ELR (cell line): ENCODE measurements at regions not wholly inside any gene's neighbourhood (a gene's known extent, or its start where the extent isn't known, plus 50 kb on each side); places are given as distances from the start of the nearest gene placed in this dataset.
"Not testable (repeated sequence)": the region's sequence is repeated elsewhere in the genome, so short reads cannot be mapped to it uniquely, and the experiment has no call there.

ENCODE experiments used
- DNase-seq: peaks from one replicate; pipeline ENCODE4 v3.0.0-alpha.2; 2015; ENCODE audit warnings: low read depth

- no peak for DNase-seq
Measured at GRCh38 chr2:187206071-187206470, 242.0 kb downstream of the CALCRL start.

- no peak for DNase-seq
Measured at GRCh38 chr2:187198136-187198535, 249.9 kb downstream of the CALCRL start.

DNA sequence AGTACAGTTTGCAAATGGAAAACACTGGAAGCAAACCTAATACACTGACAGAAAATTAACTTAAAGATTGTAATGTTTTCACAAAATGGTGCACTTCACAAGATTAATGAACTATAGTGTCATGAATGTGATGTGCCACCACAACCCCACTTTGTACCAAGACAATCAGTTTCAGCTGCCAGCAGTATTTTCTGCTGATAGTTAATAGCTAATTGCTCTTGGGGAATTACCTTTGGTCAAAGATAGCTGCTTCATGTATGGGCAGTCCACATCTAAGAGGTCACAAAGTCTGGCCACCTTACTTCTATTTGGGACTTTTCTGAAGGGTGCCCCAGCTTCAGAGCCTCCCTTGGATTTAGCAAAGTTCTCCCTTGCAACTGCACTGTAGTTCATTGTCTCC lies 254.0 kb downstream of the CALCRL start:
- DNase-seq = no peak

DNA sequence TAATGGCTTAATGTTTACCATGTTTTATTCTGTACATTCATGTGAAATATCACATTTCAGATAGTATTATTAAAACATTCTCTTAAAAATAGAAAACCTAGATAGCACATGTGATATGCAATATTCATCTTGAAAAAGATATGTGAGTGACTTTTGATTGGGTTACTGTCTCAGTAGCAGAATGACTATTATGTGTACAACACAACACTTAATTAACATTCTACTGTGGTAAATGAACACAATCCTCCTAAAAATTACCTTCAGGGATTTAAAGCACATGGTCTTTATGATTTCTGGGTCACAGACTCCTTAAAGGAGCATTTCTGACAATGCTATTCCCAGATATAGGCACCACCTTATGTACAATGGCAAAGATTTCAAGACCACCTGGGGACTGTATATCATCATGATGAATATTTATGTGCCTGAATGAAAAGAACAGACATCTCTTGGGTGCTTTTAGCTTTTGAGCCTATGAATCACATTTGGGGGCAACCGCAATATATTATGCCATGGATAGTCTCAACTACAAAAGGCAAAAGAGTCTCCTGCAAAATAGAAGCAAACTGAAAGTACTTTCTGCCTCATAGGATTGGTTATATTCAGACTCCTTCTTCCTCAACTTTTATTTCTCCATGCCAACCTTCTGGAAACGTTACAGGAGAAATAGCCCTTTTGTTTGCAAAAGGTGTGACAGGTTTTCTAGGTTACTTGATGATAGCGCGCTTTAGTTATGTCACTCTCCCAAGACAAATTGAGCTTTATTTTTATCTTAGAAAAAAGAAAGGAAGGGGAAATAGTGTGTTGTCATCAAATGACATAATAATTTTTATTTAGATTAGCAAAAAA lies 259.0 kb downstream of the CALCRL start:
- no peak for DNase-seq

GRCh38 chr2:187187519-187187918 lies 260.5 kb downstream of the CALCRL start:
- DNase-seq = no peak

DNA sequence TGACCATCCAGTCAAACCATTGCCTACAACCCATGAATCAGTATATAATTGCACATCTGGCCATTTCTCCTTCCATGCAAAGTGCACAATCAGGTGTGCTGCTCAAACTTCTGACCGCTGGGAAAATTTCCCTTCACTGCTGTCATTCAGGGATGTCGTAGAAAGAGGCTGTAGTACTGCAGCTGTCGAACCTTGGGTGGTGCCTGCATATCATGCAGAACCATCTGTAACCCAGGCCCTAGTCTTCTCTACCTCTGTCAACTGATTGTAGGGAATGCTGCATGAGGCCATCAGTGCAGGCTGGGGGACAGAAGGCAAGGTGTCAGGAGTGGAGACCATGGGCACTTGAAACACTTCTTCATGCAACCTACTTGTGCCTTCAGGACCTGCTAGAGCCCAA lies 267.5 kb downstream of the CALCRL start:
- DNase-seq = no peak

- DNase-seq = not testable (repeated sequence)
Measured at GRCh38 chr2:187178876-187179275, 269.2 kb downstream of the CALCRL start.

DNA sequence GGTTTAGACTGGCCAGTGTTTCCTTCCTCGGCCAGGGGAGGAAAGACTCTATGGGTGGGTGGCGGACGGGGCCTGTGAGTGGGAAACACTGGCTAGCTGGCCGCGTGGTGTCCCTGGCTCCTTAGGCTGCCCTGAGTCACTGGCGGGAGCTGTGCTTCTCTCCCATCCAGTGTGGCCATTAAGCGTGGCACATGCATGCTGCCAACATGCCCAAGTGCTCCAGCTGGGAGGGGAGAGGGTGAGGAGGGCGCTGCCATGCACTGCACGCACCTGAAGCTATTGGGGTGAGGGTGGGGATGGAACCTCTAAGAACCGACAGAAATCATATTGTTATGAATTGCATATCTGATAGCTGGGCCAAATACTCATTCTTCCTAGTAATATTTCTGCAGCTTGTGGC lies 270.8 kb downstream of the CALCRL start:
- no peak for DNase-seq

- peak; percentile 17 for DNase-seq
Measured at GRCh38 chr2:187174582-187174981, 273.5 kb downstream of the CALCRL start.

DNA sequence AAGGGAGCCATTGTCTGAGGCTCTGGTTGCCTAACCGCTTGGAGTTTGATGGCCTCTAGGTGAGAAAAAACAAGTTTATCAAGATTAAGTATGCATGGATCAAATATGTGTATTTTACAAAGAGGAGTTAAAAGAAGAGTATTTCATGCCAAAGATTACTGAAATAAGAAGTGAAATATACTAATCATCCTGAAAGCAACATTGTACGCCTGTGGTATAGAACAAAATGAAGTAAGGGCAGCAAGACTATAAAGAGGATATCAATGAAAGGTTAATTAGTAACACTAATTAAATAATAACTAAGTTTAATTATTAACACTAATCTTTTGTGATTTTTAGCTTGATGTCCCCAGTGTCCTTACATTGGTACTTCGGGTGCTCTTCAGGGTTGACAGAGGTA lies 276.7 kb downstream of the CALCRL start:
- DNase-seq = no peak

- DNase-seq = no peak
Measured at GRCh38 chr2:187169864-187170263, 278.2 kb downstream of the CALCRL start.

DNA sequence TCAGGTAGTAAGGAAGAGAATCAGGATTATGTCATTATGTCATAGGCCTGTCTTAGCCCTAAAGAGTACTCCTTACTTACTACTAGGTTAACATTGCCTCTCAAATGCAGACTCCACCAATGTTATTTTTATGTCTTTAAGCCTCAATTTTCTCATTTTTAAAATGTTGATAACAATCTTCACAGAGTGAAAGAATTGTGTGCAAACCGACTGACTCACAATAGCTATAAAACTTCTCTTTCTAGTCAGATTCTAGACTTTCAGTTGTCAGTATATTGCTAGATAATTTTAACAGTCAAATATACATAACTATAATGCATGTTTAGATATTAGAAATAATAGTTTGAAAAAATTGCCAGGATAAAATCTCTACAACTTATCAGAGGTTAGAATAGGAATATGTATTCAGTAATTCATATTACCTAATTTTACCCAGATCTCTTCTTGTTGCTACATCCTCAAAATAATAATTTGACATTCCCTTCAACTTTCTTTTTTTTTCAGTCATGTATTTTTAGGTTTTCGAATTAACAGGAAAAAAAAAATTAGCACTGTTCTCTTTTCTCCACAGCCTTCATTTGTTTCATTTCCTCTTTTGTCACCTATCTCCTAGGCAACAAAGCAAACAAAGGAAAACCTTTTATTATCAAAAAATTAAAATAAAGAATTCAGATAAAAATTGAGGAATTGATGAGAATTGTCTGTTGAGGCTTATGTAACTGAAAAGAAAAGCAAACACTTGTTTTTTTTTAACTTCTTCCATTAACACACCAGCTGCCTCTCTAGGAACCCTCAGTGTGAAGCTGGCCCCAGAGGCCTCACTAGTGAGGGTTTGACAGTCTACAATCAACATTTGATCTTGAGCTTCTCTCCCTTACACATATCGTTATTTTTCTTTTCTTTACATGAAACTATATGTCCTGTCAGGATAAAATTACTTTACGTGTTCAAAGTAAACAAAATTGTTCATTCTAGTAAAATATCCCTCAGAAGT lies 279.0 kb downstream of the CALCRL start:
- DNase-seq = no peak

- no peak for DNase-seq
Measured at GRCh38 chr2:187167491-187167890, 280.6 kb downstream of the CALCRL start.

DNA sequence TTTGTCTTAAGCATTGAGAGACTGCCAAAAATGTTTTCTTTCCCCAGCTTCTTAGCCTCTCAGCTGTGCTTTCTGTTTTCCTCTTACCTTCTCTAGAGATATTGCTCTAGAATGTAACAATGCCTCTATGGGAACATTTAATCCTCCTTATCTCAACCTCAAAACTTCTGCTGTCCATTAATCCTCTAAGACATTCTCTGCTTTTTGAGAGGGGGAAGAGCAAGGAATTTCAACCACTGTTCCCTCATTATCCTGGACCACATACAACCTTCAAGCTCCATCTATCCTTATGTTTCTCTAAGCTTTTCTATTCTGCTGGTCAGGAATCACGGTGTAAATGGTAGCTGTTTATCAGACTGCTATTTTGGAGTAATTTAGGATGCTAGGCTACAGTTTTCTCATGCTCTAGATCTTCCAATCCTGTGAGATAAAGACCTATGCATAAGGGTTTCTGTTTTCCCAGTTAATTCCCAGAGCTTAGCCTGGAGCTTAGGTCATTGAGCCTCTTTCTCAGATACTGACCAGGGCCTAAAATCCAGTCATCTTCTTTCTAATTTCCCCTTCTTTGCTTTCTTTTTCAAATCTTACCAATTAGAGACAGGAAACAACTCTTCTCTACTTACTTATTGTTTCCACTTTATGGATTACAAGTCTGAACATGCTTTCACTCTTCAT lies 282.0 kb downstream of the CALCRL start:
- DNase-seq = no peak

- no peak for DNase-seq
Measured at GRCh38 chr2:187158452-187158851, 289.6 kb downstream of the CALCRL start.

DNA sequence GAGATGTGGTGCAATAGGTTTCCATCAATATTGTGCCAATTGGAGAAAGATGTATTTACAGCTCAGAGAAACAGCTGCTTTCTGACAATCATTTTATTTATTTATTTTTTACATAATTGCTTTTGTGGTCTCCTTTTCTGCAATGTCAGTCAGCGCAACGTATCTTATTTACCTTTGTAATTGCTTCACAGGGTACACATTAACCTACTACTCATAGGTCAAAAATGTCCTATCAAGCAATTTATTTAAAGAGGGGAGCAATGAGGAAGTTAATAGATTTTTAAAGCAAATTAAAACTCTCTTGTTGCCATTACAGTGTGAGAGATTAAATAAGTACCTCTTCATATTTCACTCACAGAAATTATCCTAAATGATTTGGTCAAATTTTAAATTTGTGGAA lies 291.0 kb downstream of the CALCRL start:
- DNase-seq = no peak

GRCh38 chr2:187155476-187155875 lies 292.6 kb downstream of the CALCRL start:
- no peak for DNase-seq

DNA sequence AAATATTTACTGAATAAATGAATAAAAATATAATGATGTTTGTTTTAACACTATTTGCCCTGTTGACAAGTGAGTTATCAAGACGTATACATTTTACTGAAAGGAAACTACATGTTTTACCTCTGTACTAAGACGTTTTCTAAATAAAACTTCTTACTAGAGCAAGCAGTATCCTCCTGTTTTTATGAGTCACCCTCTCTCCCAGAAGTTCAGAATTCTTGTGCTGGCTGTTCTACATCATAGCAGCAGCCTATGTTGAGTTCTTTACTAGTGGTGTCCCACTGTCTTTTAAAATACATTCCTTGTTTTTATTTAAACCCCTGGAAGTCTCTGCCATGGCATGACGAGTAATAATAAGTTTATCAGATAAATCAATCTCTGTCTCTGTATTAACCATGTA lies 297.4 kb downstream of the CALCRL start:
- peak; percentile 46 for DNase-seq

GRCh38 chr2:187148059-187148714 lies 299.2 kb upstream of the ZSWIM2 start:
- no peak for DNase-seq

DNA sequence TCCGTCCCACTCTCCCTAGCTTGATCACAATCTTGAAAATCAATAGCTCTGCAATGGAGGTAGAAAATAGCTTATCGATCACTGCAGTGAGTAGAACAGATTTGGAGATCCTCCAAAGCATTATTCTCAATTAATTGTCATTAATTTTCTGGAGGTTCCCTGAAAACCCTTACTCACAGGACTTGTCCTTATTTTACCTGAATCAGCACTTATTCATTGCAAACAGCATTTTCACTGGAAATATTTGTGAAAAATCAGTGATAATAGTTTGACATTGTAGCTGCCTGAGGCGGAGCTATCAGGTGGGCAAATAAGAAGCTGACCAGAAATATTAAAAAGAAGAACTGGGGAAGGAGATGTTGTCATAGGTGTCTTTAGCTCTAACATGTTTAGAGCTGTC lies 294.6 kb upstream of the ZSWIM2 start:
- DNase-seq = no peak

DNA sequence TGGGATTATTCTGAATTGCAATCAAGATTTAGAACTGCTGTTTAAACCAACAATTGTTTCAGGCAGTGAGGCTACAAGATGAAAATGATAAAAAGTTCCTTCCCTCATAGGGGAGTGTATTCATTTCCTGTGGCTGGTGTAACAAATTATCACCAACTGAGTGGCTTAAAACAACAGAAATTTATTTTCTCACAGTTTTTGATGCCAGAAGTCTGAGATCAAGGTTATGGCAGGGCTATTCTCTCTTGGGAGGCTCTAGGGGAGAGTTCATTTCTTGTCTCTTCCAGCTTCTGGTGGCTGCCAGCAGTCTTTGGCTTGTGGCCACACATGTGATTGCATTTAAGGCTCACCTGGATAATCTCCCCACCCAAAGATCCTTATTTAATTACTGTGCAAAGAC lies 290.5 kb upstream of the ZSWIM2 start:
- DNase-seq = no peak

- peak; percentile 60 for DNase-seq
Measured at GRCh38 chr2:187138265-187138664, 289.3 kb upstream of the ZSWIM2 start.
